ENCODE measurements at regions not wholly inside any gene's neighbourhood (a gene's known extent, or its start where the extent isn't known, plus 50 kb on each side); places are given as distances from the start of the nearest gene placed in this dataset.
"Not testable (repeated sequence)": the region's sequence is repeated elsewhere in the genome, so short reads cannot be mapped to it uniquely, and the experiment has no call there.

GRCh38 chr10:109809954-109810353 lies 113.4 kb downstream of the XPNPEP1 start:
- not testable (repeated sequence) for H3K27me3 Mint-ChIP-seq (ENCODE audit: low read depth); H3K27ac Mint-ChIP-seq (ENCODE audit: unreplicated experiment); DNase-seq (ENCODE audit: low read depth, low spot score); H3K4me3 Mint-ChIP-seq; H3K4me1 Mint-ChIP-seq
- Mint-ChIP-seq H3K36me3 (ENCODE audit: low read depth) (peaks cover 13% of the 10 kb centered on the region), H3K9me3 (peaks cover 21% of the 10 kb centered on the region)

- Mint-ChIP-seq H3K36me3 (ENCODE audit: low read depth) (peaks cover 12% of the 10 kb centered on the region), H3K9me3 (peaks cover 13% of the 10 kb centered on the region)
- not testable (repeated sequence) for H3K27ac Mint-ChIP-seq (ENCODE audit: unreplicated experiment); DNase-seq (ENCODE audit: low read depth, low spot score); H3K4me1 Mint-ChIP-seq; H3K4me3 Mint-ChIP-seq; H3K27me3 Mint-ChIP-seq (ENCODE audit: low read depth)
These were observed 122.1 kb downstream of the XPNPEP1 start for GRCh38 chr10:109801191-109801590.

- no peak for TF ChIP-seq CTCF (conservative IDR thresholded peaks at IDR 0.05)
- Mint-ChIP-seq H3K36me3 (ENCODE audit: low read depth) (peaks cover 3% of the 10 kb centered on the region), H3K27me3 (ENCODE audit: low read depth) (no peaks in the 10 kb centered on the region), H3K27ac (ENCODE audit: unreplicated experiment) (no peak overlapping the region), H3K4me1 (no peaks in the 10 kb centered on the region), H3K4me3 (no peak overlapping the region), H3K9me3 (peaks cover 7% of the 10 kb centered on the region)
- no peak for DNase-seq (ENCODE audit: low read depth, low spot score)
These were observed 132.7 kb downstream of the XPNPEP1 start for GRCh38 chr10:109790647-109791046.

- Mint-ChIP-seq H3K27me3 (ENCODE audit: low read depth) (no peaks in the 10 kb centered on the region), H3K9me3 (no peaks in the 10 kb centered on the region), H3K36me3 (ENCODE audit: low read depth) (no peaks in the 10 kb centered on the region), H3K4me1 (no peaks in the 10 kb centered on the region), H3K4me3 (no peak overlapping the region), H3K27ac (ENCODE audit: unreplicated experiment) (no peak overlapping the region)
- DNase-seq (ENCODE audit: low read depth, low spot score): no peak
- TF ChIP-seq CTCF (conservative IDR thresholded peaks at IDR 0.05): no peak
These were observed 139.1 kb downstream of the XPNPEP1 start for GRCh38 chr10:109784236-109784635.

- Mint-ChIP-seq H3K36me3 (ENCODE audit: low read depth) (no peaks in the 10 kb centered on the region), H3K27ac (ENCODE audit: unreplicated experiment) (no peak overlapping the region), H3K4me1 (no peaks in the 10 kb centered on the region), H3K9me3 (no peaks in the 10 kb centered on the region), H3K4me3 (no peak overlapping the region), H3K27me3 (ENCODE audit: low read depth) (no peaks in the 10 kb centered on the region)
- DNase-seq (ENCODE audit: low read depth, low spot score): no peak
- no peak for TF ChIP-seq CTCF (conservative IDR thresholded peaks at IDR 0.05)
These were observed 140.0 kb downstream of the XPNPEP1 start for GRCh38 chr10:109783286-109783685.

- Mint-ChIP-seq H3K4me3 (no peak overlapping the region), H3K4me1 (no peaks in the 10 kb centered on the region), H3K27ac (ENCODE audit: unreplicated experiment) (no peak overlapping the region), H3K9me3 (no peaks in the 10 kb centered on the region), H3K36me3 (ENCODE audit: low read depth) (no peaks in the 10 kb centered on the region), H3K27me3 (ENCODE audit: low read depth) (no peaks in the 10 kb centered on the region)
- no peak for TF ChIP-seq CTCF (conservative IDR thresholded peaks at IDR 0.05)
- DNase-seq (ENCODE audit: low read depth, low spot score): no peak
These were observed 142.3 kb downstream of the XPNPEP1 start for GRCh38 chr10:109780997-109781396.

- no peak for DNase-seq (ENCODE audit: low read depth, low spot score)
- no peaks in the 10 kb centered on the region for H3K27me3 Mint-ChIP-seq (ENCODE audit: low read depth)
- no peak for TF ChIP-seq CTCF (conservative IDR thresholded peaks at IDR 0.05)
These were observed 144.3 kb downstream of the XPNPEP1 start for GRCh38 chr10:109778993-109779392.

More at GRCh38 chr10:109778993-109779392, 144.3 kb downstream of the XPNPEP1 start:
- no peak overlapping the region for H3K4me3 Mint-ChIP-seq
- H3K36me3 Mint-ChIP-seq (ENCODE audit: low read depth): no peaks in the 10 kb centered on the region
- H3K27ac Mint-ChIP-seq (ENCODE audit: unreplicated experiment): no peak overlapping the region
- no peaks in the 10 kb centered on the region for H3K9me3 Mint-ChIP-seq
- no peaks in the 10 kb centered on the region for H3K4me1 Mint-ChIP-seq

Data from neural crest cell (in vitro differentiated cells).